Fibroblast of mammary gland (primary cell): ENCODE measurements at regions not wholly inside any gene's neighbourhood (a gene's known extent, or its start where the extent isn't known, plus 50 kb on each side); places are given as distances from the start of the nearest gene placed in this dataset.

Source experiments
- DNase-seq: peaks from one replicate; pipeline ENCODE4 v3.0.0-alpha.2; 2010; ENCODE audit warnings: low read depth
- H3K4me3 ChIP-seq: 2 replicates; pipeline ENCODE4 v1.5.1; 2011; ENCODE audit warnings: low read depth, mild to moderate bottlenecking, low read length, moderate library complexity; ENCODE audit not compliant: control insufficient read depth
- TF ChIP-seq, protein P1 (sequence below): conservative IDR thresholded peaks from 2 replicates; pipeline ENCODE4 v1.5.1; 2011; ENCODE audit warnings: low read depth, low read length, inconsistent platforms; ENCODE audit not compliant: control insufficient read depth, insufficient read depth

DNA sequence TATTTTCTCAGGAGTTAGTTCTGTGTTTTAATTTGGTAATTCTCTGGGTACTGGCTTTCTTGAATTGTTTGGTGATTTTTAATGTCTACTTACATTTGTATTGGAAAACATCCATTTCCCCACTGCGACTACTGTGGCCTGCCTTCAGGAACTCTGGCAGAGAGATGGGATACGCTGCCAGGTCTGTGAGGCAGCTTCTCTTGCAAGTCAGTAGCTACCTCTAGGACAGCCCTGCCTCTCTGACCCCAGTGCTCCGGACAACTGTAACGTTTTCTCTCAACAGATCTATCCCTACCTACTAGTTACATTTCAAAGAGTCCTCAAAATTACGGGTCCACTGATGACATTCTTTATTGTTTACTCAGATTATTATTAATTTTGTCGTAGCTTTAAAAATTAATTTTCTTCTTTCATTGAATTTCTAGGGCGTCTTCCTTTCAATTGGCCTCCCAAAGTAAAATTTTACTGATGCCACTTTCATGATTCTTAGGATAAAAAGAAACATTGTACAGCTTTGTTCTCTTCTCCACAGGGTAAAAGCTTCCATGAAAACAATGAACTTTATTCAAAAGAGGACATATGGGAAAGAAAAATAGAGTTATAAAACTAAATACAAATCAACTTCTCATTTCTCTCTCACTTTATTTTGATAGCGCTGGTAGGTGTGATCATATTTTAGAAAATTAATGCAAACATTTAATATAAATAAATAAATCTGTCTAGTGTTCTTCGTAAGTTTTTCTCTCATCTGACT is 123.2 kb upstream of the GOLGA8J start:
- DNase-seq = no peak
- TF ChIP-seq, protein P1, sequence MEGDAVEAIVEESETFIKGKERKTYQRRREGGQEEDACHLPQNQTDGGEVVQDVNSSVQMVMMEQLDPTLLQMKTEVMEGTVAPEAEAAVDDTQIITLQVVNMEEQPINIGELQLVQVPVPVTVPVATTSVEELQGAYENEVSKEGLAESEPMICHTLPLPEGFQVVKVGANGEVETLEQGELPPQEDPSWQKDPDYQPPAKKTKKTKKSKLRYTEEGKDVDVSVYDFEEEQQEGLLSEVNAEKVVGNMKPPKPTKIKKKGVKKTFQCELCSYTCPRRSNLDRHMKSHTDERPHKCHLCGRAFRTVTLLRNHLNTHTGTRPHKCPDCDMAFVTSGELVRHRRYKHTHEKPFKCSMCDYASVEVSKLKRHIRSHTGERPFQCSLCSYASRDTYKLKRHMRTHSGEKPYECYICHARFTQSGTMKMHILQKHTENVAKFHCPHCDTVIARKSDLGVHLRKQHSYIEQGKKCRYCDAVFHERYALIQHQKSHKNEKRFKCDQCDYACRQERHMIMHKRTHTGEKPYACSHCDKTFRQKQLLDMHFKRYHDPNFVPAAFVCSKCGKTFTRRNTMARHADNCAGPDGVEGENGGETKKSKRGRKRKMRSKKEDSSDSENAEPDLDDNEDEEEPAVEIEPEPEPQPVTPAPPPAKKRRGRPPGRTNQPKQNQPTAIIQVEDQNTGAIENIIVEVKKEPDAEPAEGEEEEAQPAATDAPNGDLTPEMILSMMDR = no peak
- H3K4me3 ChIP-seq = no peak overlapping the region

DNA sequence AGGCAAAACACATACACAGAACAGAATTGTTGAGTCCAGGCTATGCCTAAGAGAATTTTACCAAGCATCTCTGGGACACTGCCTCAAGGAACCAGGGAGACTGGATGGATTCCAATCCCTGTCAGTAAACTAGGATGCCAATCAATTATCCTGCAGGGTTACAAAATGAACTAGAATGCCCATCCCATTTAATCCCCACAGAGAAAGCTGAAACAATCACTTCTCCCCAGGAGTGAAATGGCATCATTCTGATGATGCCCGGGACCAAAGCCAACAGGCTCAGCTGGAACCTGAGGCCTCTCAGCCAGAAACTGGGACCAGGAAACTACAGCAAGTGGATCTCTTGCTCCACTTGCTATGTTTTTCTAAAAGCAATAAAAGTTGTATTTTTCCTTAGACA is 130.0 kb upstream of the TJP1 start:
- DNase-seq = no peak
- H3K4me3 ChIP-seq = no peak overlapping the region
- TF ChIP-seq, protein P1 = no peak

GRCh38 chr15:29945943-29946596 is 123.8 kb upstream of the TJP1 start:
- H3K4me3 ChIP-seq = no peak overlapping the region
- peak; percentile 60 for DNase-seq
- TF ChIP-seq, protein P1 = no peak

GRCh38 chr15:29944925-29945324 is 122.7 kb upstream of the TJP1 start:
- DNase-seq = no peak
- TF ChIP-seq, protein P1 = no peak
- H3K4me3 ChIP-seq = no peak overlapping the region

- no peak overlapping the region for H3K4me3 ChIP-seq
- no peak for DNase-seq
- TF ChIP-seq, protein P1 = no peak
Observed at GRCh38 chr15:29942548-29942947, 120.3 kb upstream of the TJP1 start.

DNA sequence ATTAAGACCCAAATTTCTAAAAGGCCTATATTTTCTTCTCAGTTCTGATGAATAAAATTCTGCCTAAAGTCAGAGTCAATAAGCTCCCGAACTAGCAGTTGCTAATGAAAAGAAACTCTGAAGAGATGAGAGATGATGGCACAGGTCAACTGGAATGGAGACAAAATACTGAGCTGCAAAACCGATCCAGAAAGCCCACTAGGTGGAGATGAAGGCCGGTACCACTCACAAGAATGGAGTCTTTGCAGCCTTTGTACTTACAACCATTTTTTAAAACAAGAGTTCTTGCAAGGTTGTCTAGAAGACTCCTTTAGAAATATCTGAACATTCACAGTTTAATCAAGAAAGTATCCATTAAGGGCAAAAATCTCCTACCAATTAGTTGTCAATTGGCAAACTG is 119.9 kb upstream of the TJP1 start:
- TF ChIP-seq, protein P1 = peak; percentile 28
- H3K4me3 ChIP-seq = no peak overlapping the region
- peak; percentile 17 for DNase-seq
